EH (cell line): ENCODE measurements at regions not wholly inside any gene's neighbourhood (a gene's known extent, or its start where the extent isn't known, plus 50 kb on each side); places are given as distances from the start of the nearest gene placed in this dataset.

Source experiments
- DNase-seq: peaks from one replicate; pipeline ENCODE4 v3.0.0-alpha.2; 2015; ENCODE audit warnings: low read depth

DNA sequence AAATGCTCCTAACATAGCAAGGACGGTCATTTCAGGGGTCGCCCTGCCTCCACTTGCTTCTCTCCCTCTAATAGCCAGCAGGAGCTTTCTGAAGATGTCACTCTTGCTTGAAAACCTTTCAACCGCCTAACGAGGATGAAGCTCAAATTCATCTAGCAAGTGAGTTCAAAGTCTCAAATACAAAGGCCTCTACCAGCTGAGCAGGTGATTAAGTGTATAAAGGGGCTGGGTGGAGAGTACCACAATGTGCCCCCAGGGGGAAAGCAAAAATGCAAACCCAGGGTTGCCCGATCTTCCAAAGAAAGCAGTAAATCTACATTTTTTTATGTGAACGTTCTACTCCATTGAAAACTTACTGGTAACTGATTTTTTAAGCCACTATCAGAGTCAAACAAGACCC, 50.4 kb upstream of the GRIP2 start:
- no peak for DNase-seq

DNA sequence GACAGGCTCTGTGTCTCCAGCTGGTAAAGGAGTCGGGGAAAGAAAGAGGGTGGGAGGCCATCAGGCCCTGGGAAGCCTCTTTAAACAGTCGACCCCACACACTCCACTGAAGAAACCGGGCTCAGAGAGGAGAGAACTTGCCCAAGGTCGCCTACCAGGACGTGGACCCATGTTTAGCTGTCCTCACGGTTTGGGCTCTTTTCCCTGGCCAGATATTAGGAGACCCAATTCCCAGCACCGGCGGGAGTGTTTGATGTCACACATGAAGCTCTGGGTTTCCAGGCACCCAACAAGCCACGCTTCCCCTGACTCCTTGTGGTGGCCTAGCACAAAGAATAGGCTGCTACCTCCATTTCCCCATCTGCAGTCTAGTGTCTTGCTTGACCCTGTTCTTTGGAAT, 52.2 kb upstream of the GRIP2 start:
- DNase-seq = no peak

GRCh38 chr3:14592836-14593235, 52.7 kb upstream of the GRIP2 start:
- no peak for DNase-seq

GRCh38 chr3:14594234-14594633, 54.1 kb upstream of the GRIP2 start:
- DNase-seq = no peak

DNA sequence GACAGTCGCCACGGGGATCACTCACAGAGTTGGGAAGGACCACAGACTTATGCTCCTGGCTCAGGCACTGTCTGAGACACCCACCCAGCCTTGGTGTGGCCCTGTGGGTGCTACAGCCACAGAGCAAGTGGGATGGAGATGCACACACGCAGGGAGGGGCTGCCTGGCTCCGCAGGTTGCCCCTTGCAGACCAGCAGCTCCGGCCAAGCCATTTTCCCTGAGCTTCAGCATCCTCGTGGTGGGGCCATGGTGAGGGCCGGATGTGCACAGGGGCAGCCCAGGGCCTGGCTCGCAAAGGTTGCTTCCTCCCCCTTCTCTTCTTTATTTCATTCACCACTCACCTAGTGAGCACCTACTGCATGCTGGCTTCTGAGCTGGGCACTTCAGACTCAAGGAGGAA, 55.4 kb upstream of the GRIP2 start:
- no peak for DNase-seq

- DNase-seq = no peak
Measured at GRCh38 chr3:14597266-14597665, 54.3 kb upstream of the CCDC174 start.

DNA sequence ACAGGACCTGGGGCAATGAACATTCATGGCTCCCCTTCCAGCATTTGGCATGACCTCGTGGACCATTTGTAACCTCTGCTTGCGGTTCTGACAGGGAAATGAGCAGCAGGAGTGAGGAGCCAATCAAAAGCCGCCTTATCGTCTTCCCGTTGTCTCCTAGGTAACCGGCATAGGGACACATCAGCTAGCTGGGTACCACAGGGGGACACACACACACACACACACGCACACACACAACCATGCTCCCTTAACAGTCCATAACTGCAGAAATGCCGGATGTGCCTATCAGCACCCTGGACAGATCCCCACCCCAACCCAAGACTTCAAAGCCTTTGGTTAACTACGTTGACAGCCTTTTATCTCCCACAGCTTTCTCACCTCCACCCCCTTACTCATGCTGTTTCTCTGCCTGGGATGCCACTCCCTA, 53.4 kb upstream of the CCDC174 start:
- peak; percentile 48 for DNase-seq

DNA sequence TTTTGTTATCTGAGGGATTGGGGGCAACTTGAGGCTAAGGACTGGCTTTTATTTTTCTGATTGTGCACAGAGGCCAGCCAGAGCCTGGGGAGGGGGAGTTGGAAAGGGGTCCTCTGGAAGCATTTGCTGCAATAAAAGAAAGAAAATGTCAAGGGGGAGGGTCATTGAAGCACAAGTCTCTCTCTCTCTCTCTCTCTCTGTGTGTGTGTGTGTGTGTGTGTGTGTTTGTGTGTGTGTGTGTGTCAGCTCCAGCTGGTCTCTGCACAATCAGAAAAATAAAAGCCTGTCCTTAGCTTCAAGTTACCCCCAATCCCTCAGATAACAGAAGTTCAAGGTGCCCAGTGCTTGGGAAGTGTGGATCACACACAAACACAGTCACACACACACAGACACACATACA, 52.1 kb upstream of the CCDC174 start:
- DNase-seq = no peak

GRCh38 chr3:14600075-14600474, 51.5 kb upstream of the CCDC174 start:
- DNase-seq = no peak

- DNase-seq = no peak
Measured at GRCh38 chr3:14600856-14601610, 50.5 kb upstream of the CCDC174 start.

DNA sequence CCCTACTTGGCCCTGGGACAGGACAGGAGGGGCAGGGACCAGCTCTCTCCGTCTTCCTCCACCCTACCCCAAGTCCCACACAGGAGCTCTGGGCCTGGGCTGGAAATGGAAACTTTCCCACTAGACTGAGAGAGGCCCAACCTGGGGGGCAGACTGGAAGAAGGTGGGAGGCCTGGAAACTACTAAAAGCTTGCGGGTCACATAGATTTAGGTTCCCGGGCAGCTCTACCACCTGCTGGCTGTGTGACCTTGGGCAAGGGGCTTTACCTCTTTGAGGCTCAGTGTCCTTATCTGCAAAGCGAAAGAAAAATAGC, 49.9 kb upstream of the CCDC174 start:
- DNase-seq = no peak
